ENCODE measurements at regions not wholly inside any gene's neighbourhood (a gene's known extent, or its start where the extent isn't known, plus 50 kb on each side); places are given as distances from the start of the nearest gene placed in this dataset.

DNA sequence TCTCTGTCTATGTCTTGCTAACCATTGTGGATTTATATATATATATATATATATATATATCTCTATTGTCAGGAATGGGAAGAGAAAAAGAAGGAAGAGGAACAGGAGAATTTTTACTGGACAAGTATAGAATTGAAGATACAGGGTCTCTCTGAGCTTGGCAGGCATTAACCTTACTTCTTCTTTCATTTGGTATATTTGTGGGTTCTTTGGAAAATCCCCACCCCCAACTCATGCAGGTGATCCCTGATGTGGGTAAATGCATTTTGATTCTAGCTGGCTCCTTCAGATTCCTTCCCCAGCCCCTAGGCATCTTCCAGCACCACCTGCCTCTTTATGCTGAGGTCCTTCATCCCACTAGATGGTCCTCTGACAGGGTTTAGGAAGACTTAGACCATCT, 78.8 kb upstream of the TRABD2B start:
- Histone ChIP-seq H3K4me3 (ENCODE audit: low read depth, low read length) (no peak overlapping the region), H3K36me3 (ENCODE audit: control insufficient read depth, insufficient read depth, low read length) (no peaks in the 10 kb centered on the region), H3K27me3 (ENCODE audit: control insufficient read depth, insufficient read depth, low read length) (no peaks in the 10 kb centered on the region)
- DNase-seq (ENCODE audit: low read depth): no peak
- ChIA-PET CTCF (no interaction called here), POLR2A (no interaction called here)
- no peak for TF ChIP-seq CTCF (IDR thresholded peaks at IDR 0.05; ENCODE audit: insufficient read depth, low read depth, low read length)

- DNase-seq (ENCODE audit: low read depth): no peak
- no peak for TF ChIP-seq CTCF (IDR thresholded peaks at IDR 0.05; ENCODE audit: insufficient read depth, low read depth, low read length)
- ChIA-PET CTCF (no interaction called here), POLR2A (no interaction called here)
- Histone ChIP-seq H3K36me3 (ENCODE audit: control insufficient read depth, insufficient read depth, low read length) (no peaks in the 10 kb centered on the region), H3K27me3 (ENCODE audit: control insufficient read depth, insufficient read depth, low read length) (no peaks in the 10 kb centered on the region), H3K4me3 (ENCODE audit: low read depth, low read length) (no peak overlapping the region)
Observed at GRCh38 chr1:48073798-48074530, 76.8 kb upstream of the TRABD2B start.

- no peaks in the 10 kb centered on the region for H3K36me3 ChIP-seq (ENCODE audit: control insufficient read depth, insufficient read depth, low read length)
- H3K27me3 ChIP-seq (ENCODE audit: control insufficient read depth, insufficient read depth, low read length): no peaks in the 10 kb centered on the region
- TF ChIP-seq CTCF (IDR thresholded peaks at IDR 0.05; ENCODE audit: insufficient read depth, low read depth, low read length): no peak
- no peak for DNase-seq (ENCODE audit: low read depth)
- no peak overlapping the region for H3K4me3 ChIP-seq (ENCODE audit: low read depth, low read length)
- POLR2A ChIA-PET: no interaction called here
- CTCF ChIA-PET: no interaction called here
Observed at GRCh38 chr1:48071513-48071912, 74.3 kb upstream of the TRABD2B start.

- ChIA-PET POLR2A (no interaction called here), CTCF (no interaction called here)
- no peak for TF ChIP-seq CTCF (IDR thresholded peaks at IDR 0.05; ENCODE audit: insufficient read depth, low read depth, low read length)
- Histone ChIP-seq H3K27me3 (ENCODE audit: control insufficient read depth, insufficient read depth, low read length) (no peaks in the 10 kb centered on the region), H3K36me3 (ENCODE audit: control insufficient read depth, insufficient read depth, low read length) (no peaks in the 10 kb centered on the region), H3K4me3 (ENCODE audit: low read depth, low read length) (no peak overlapping the region)
- no peak for DNase-seq (ENCODE audit: low read depth)
Observed at GRCh38 chr1:48070396-48070750, 73.2 kb upstream of the TRABD2B start.

- TF ChIP-seq CTCF (IDR thresholded peaks at IDR 0.05; ENCODE audit: insufficient read depth, low read depth, low read length): no peak
Observed at GRCh38 chr1:48069662-48070395, 72.6 kb upstream of the TRABD2B start.

More at GRCh38 chr1:48069662-48070395, 72.6 kb upstream of the TRABD2B start:
- DNase-seq (ENCODE audit: low read depth): no peak
- Histone ChIP-seq H3K4me3 (ENCODE audit: low read depth, low read length) (no peak overlapping the region), H3K27me3 (ENCODE audit: control insufficient read depth, insufficient read depth, low read length) (no peaks in the 10 kb centered on the region), H3K36me3 (ENCODE audit: control insufficient read depth, insufficient read depth, low read length) (no peaks in the 10 kb centered on the region)
- ChIA-PET CTCF (interaction anchor here (1.2 kb wide), 1 partner anchor 9 kb away, joined by 3 read pairs; no protein-coding TSS in a partner anchor), POLR2A (interaction anchor here (0.6 kb wide), 1 partner anchor 73 kb away, joined by 7 read pairs; the partner anchor contains the start of gene TRABD2B)
